SH-SY5Y (cell line): ENCODE measurements at regions not wholly inside any gene's neighbourhood (a gene's known extent, or its start where the extent isn't known, plus 50 kb on each side); places are given as distances from the start of the nearest gene placed in this dataset.

Source experiments
- GATA2 ChIP-seq: IDR thresholded peaks from 2 replicates; pipeline ENCODE4 v1.6.1; 2011; ENCODE audit warnings: mild to moderate bottlenecking, low read depth, low read length
- GATA3 ChIP-seq: IDR thresholded peaks from 2 replicates; pipeline ENCODE4 v1.6.1; 2011; ENCODE audit warnings: low read depth, mild to moderate bottlenecking, low read length, moderate library complexity

DNA sequence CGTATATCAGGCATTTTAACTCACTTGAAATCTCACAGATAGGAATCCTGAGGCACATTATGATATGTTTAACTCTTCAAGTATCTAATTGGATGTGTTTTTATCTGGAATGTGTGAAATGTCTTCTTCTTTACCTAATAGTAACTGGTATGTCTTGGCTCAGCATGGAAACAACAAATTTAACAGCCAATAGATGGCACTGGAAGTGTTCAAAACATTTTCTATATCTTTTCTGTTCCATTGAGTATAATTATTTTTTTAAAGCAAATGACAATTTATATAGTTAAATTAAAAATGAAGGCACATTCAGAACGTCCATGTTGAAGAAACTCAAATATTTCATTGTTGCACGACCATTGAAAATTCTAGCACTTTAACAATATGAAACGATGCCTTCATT lies 164.6 kb upstream of the SLC16A7 start:
- TF ChIP-seq GATA2 (no peak), GATA3 (no peak)

DNA sequence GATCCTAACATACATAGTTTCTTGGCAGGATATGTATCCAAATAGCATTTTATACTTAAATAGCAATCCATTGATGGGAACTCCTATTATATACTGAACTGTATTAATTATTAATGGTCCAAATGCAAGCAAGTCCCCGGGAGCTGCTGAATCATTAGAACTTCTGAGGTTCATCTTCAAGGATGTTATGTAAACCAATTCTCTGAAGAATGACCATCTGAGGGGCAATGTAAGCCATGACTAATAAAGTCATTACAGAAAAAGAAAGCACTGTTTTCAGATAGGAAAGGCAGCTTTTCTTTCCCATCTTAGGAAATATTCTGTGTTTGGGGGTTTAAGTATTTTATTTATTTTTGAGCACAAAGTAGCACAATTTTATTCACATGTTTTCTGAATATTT lies 166.1 kb upstream of the SLC16A7 start:
- TF ChIP-seq GATA3 = no peak
- TF ChIP-seq GATA2 = no peak

DNA sequence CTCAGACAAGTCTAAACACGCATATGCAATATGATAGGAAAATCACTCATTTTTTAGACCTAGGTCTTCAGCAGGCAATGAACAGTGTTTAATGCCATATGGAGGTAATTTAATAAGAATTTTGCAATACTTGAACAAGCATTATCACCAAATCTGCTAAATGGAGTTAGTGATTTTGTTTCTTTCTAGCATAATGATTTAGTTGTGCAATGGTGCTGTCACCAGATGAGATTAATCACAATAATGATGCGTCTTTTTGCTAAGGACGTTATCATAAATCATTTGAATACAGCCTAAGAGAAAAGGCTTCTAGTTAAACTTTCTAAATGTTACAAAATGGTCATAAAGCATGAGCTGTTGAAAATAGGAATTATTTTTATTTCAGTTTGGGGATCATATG lies 170.0 kb upstream of the SLC16A7 start:
- TF ChIP-seq GATA3 (no peak), GATA2 (no peak)

DNA sequence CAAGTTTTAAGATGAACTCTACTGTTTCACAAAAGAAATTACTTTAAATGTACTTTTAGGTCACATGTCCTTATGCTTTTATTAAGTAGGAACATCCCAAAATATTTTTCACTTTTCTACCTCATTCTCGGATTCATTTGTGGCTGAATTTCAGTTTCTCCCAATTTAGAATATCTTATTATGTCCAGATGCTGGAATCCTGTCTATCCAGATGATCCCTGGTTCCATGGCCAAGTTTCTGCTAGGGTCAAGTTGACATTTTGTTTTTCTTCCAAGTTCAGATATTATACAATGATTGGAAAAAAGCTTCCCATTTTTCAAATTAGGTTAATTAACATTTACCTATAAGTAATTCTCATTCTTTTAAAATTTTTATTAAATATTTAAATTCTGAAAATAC lies 181.8 kb upstream of the SLC16A7 start:
- no peak for TF ChIP-seq GATA3
- TF ChIP-seq GATA2 = no peak

DNA sequence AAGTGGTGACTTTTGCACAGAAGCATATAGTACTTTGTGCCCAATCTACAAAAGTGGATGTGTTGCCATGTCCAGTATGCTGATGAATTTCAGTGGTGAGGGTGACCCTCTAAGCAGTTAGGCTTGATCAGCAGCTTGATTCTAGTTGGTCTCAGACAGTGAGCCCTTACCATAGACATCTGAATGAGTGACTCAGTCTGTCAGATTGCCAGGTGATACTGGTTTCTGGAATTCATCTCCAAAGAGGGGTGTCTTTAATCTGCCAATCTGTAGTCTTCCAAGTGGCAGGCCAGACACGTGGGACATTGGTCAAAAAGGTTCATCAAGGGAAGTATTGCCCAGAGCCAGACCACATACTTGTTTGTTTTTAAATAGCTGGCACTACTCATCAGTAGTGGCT lies 187.4 kb upstream of the SLC16A7 start:
- TF ChIP-seq GATA3 (no peak), GATA2 (no peak)

DNA sequence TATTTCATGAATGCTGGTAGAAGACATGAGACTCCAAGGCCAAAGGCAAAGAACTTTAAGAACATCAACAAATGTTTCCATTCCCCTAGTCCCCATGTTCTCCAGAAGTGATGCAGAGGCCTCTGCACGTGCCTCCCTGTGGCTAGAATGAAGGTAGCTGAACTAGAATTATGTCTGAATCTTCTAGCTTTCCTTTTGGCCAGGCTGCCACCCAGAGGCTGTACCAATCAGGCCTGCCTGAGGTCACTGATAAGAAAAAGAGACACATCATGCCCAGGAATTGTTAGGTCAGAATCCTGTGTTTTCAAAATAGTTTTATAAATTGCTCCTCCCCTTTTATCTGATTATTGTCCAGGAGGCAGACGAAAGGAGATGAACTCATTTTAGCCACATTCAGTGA lies 188.0 kb upstream of the SLC16A7 start:
- TF ChIP-seq GATA2 (no peak), GATA3 (no peak)

DNA sequence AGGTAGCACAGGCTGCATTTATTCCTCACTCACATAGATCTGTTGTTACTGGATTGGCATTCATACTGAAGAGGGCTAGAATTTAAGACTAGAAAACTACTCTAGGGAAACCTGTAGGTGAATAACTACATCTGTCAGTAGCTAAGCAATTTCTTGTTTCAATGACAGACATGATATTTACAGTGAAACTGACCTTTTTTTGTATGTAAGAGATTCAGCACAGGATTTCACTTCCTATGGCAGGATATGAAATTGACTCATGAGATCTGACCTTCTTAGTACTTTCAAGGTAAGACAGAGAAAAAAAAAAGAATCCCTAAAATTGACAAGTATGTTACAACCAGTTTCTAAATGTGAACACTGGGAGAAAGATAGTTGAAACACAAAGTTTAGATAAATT lies 189.8 kb upstream of the SLC16A7 start:
- no peak for TF ChIP-seq GATA3
- no peak for TF ChIP-seq GATA2

DNA sequence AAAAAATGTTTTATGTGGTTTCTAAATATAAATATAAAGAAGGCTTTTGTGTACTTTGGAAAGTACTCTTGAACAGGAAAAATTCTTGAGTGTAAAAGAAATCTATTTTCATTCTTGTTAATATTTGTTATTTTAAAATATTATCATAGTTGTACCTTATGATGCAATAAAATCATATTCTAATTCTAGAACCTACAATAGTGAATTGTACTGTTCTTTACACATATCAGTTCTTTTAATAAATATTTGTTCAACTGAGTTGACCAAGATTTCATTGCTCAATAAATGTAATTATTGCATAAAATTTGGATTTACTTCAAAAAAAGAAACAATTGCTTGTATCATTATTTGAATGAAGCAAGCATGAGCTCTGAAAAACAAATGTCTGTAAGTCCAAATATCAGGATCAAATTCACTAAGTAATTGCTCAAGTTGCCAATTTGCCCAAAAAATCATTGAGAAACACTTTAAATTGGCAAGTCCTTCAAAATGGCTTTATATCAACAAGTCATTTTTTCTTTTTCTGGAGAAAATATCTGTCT lies 191.6 kb upstream of the SLC16A7 start:
- no peak for TF ChIP-seq GATA2
- TF ChIP-seq GATA3 = no peak

DNA sequence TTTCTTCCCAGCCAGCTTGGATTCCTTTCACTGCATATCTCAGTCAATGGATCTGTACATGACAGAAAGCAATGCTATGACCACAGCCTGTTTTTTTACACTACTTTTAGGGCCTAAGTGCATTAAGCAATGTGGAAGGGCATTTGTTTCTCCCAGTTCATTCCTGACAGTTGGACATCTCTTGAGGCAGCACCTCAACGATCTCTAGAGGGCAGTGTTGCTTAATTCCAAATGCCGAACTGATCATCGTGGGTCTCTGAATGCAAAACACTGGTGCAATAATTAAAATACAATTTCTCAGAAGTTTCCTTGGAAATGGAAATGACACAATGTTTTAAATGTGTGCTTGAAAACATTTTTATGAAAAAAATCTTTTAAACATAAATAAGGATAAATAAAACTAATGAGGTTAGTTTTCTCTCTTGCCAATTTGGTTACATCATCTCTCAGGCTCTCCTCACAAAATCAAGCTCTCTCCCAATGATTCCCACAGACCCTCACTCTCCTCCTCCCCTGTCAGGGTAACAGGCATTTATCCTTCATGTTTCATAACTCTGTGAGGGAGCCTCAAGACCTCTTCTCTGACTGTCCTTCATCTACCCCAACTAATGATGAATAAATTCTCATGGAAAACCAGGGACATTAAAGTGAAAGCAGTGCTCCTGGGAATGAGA lies 192.4 kb upstream of the SLC16A7 start:
- TF ChIP-seq GATA2 (no peak), GATA3 (no peak)

DNA sequence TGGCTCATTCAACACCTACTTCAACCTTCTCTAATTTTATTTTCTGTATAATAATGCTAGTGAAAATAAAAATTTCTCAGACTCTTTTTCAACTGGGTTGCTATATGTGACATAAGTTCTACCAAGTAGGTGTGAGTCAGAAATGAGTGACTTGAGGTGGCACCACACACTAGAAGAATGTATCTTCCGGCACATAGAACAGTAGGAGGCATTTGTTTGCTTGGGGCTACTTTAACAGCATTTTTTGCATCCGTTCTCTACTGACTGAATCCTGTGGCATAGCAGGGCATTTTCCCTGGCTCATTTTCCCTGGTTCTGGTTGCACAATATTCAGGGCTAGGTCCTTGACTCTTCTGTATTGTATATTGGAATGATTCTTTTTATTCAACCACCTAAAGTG lies 194.0 kb upstream of the SLC16A7 start:
- TF ChIP-seq GATA3 (no peak), GATA2 (no peak)

DNA sequence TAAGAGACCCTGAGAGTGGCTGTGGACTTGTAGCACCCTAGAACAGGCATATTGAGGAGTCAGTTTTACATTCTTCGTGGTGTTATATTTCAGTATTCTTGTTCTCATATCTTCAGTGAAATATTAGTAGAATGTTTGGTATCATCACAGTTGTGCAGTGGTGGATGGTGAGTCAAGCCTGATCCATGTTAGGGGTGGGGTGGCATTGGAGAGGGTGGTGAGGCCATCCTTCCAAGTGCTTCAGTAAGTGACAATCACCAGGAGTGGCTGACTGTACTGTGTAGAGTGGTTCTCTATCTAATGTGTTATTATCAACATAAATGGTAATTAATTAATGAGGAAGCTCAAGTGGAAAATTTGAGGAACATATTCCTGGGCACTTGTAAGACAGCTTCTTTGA lies 197.7 kb upstream of the SLC16A7 start:
- TF ChIP-seq GATA2 (no peak), GATA3 (no peak)

DNA sequence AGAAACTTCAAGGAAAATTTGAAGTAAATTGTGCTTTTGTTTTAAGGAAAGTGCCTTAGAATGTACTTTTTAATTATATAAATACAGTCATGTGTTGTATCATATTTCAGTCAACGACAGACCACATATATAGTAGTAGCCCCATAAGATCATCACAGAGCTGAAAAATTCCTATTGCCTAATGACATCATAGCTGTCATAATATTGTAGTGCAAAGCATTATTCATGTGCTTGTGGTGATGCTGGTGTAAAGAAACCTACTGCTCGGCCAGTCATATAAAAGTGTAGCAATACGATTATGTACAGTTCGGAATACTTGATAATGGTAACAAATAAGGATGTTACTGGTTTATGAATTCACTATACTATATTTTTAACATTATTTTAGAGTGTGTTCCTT lies 198.9 kb upstream of the SLC16A7 start:
- TF ChIP-seq GATA2 (no peak), GATA3 (no peak)

DNA sequence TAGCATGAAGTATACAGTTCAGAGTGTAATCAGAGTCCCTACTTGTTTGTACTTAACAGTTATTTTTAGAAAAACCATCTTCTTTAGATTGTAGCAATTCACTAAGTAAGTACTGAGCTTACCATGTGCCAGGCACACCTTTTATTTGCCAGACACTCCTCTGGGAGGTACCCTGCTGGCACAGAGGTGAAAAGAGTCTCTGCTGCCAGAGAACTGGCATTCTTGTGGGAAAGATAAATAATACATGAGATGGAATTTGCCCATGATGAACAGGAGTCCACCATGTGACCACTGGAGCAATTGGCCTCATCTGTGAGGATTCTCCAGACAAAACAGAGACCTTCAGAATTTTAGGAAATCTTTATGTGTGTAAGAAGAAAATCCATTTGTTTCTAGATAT lies 199.3 kb upstream of the SLC16A7 start:
- TF ChIP-seq GATA3 = no peak
- no peak for TF ChIP-seq GATA2

DNA sequence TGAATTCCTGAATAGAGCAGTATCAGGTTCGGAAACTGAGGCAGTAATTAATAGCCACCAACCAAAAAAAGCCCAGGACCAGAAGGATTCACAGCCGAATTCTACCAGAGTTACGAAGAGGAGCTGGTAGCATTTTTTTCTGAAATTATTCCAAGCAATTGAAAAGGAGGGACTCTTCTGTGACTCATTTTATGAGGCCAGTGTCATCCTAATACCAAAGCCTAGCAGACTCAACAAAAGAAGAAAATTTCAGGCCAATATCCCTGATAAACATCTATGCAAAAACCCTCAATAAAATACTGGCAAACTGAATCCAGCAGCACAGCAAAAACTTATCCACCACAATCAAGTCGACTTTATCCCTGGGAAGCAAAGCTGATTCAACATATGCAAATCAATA lies 202.3 kb upstream of the SLC16A7 start:
- TF ChIP-seq GATA3 (no peak), GATA2 (no peak)

DNA sequence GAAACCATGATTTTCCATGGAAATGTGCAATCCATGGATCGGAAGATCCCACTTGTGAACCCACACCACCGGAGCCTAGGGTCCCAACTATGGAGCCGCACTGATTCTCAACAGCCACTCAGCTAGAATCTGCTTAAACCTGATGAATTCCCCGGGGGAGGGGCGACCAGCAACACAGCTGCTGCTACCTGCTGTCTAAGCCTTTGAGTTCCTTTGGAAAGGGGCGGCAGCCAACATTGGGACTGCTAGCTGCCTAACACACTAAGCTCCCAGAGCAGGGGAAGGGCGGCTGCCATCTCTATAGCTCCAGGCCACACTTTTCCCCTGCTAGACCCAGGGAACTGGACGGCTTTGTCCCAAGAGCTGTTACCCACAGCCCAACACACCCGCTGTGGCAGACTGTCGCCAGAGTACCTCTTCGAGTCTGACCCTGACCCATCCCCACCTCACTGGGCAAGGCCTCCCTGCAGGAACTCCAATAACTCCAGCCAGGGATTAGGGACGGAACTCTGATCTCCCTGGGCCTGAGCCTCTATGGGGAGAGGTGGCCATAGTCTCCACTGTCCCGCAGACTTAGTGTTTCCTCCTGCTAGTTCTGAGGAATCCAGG lies 205.8 kb upstream of the SLC16A7 start:
- TF ChIP-seq GATA3 = no peak
- TF ChIP-seq GATA2 = no peak

DNA sequence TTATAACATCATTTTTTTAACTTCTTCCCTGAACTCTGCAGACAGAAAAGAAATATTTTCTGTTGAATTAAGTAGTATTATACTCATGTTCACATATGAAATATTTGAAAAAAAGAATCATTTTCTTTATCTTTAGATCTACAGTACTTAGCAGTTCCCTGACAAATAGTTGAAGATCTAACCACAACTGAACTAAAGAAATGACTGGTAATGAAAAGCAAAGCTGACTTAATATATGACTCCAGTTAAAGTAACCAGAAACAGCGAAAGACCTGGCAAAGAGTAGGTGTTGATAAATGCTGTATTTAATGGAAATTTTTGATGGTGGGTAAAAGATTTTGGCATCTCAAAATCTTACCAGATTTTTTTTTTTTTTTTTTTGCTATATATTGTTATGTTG lies 207.1 kb upstream of the SLC16A7 start:
- TF ChIP-seq GATA2 = no peak
- no peak for TF ChIP-seq GATA3

DNA sequence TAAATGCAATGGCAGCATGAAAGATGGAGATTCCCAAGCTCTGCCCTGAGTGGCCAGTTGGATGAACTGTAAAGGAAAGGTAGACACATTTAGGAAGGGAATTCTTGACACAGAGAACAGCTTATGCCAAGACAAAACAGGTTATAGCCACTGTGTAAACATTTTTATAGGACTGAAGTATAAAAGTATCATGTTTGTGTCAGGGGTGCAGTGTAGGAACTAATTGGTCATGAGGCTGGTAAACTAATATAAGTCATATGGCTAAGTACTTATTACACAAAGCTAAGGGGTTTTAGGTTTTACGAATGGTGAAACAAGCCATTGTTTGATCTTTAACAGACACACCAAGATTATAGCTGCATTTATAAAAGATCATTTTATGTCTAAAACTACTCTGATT lies 207.7 kb upstream of the SLC16A7 start:
- TF ChIP-seq GATA2 (no peak), GATA3 (no peak)
